Colon (tissue), 2 donors: ENCODE measurements at regions not wholly inside any gene's neighbourhood (a gene's known extent, or its start where the extent isn't known, plus 50 kb on each side); places are given as distances from the start of the nearest gene placed in this dataset.

ENCODE experiments used
- FAIRE-seq: peaks from 2 replicates; lab custom pipeline; 2012; peaks lifted over from hg19 to GRCh38; lab: Jason Lieb, UNC
- donor health status: control.
- donor health status: control.

DNA sequence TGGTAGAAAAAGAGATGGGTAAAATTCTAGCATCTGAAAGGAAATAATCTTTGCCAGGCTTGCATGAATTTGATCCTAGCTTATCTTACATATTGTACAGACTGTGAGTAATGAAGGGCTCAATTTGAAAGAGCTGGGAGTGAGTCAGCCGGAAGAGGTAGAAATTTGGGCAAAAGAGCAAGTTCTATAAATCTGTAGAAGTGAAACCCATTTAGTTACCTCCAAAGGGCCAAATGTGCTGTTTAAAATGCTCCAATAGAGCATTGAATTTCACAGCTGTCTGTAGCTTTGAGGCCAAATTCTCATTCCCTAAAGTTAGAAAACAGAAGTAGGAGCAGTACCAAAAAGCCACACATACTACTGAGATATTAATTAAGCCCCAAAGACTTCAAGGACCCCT lies 466.1 kb downstream of the BTBD3 start:
- FAIRE-seq = no peak

DNA sequence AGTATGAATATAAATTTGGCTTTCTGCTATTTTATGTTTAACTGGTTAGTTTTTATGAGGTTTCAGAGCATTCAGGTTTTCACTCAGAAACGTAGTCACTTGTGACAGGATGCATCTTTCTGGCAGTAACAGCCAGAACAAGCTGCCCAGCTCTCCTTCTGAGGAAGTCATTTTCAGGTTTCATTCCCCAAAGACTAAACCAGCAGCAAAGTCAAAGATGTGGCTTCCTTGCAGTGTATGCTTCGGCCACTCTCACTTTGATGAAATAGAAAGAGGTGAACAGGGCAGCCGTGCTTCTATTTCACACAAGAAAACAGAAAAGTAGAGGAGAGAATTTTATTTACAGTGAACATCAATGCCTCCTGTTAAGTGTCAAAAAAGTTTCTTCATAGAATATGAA lies 469.1 kb downstream of the BTBD3 start:
- FAIRE-seq = no peak

DNA sequence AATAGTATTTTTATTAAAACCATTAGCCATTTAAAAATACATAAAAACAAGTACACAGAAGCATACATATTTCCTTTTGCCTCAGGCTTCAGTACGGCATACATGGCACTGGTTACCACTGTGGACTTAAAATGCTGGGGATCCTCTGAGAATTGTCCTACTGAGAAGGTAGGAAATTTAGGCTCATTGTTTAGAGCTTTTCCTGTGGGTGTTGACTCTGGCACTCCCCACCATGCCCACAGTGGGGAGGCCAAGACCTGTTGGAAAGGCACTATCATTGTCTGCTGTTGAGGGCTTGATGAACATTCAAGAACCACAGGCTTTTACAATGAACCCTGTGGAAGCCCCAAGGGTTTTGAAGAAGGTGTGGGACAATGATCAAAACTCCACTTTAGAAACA lies 473.4 kb downstream of the BTBD3 start:
- no peak for FAIRE-seq

DNA sequence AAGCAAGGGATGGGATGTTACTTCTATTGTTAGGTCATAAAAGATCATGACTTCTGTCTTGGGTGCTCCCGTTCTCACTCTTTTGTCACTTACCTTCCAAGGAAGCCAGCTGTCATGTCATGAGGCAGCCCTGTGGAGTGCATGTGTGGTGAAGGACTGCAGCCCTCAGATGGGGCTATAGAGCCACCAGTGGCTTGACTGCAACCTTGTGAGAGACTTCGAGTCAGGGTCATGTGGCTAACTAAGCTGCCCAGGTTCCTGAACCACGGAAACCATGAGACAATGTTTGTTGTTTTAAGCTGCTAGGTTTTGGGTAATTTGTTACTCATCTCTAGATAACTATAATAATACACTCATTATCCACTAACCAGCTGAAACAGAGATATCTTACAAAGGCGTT lies 477.1 kb downstream of the BTBD3 start:
- no peak for FAIRE-seq

DNA sequence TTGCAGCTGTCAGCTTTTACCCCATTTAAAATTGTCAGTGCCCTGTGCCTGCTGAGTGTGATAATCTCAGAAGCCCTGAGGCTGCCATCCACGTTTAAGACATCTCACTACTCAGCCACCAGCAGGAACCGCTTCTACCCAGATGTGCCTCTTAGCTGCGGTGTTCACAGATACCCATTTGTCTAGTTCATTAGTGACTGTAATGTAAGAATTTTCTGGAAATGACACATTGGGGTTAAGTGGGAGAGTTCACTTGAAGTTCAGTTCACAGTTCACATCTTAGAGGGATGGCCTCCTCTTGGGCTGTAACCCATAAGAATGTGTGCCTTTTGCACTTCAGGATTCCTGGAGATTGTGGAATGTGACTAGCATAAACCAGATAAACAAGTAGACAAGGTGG lies 477.7 kb downstream of the BTBD3 start:
- no peak for FAIRE-seq

DNA sequence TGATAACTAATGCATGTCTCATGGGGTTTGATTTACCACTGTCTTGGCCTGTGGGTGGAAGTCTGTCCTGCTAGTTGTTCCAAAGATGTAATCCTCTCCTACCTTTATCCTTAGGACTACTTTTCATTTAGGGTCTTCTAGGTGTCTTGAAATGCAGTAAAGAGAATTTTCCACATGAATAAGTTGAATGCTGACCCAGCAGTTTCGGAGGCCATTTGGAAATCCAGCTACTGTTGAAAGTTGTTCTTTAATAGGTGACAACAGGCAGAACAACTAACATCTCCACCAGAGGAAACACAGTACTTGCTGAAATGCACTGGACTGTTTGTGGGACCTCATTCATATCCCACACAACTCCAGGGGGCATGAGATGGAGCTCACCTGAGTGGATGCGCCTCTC lies 478.1 kb downstream of the BTBD3 start:
- FAIRE-seq = no peak

DNA sequence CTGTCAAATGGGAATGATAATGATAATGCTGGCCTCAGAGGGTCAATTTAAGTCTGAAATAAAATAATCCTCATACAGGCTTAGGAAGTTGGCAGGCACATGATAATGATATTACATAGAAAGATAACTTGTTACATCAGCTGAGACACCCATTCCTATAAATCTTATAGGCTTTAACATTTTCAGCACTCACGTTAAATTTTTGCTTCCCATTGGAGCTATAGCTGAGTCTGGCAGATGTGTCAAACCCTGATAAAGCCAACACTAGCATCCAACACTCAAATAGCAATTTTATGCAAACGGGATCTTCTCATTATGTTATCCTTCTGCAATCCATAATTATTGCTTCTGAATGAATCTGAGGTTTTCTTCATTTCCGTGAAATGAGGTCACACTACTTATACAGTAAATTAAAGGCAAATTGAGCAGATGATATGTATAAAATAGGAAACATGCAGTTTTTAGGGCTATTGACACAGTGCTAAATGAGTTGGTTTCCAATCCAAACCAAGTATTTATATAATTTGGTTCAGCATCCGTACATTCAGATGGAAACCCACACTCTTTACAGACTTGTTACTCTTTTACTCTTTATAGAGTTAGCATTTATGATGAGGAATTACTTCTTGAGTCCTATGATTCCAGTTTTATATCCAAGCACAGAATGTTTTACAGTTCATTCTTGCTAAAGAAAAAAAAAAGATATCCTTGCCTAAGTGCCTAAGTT lies 481.6 kb downstream of the BTBD3 start:
- FAIRE-seq = no peak

DNA sequence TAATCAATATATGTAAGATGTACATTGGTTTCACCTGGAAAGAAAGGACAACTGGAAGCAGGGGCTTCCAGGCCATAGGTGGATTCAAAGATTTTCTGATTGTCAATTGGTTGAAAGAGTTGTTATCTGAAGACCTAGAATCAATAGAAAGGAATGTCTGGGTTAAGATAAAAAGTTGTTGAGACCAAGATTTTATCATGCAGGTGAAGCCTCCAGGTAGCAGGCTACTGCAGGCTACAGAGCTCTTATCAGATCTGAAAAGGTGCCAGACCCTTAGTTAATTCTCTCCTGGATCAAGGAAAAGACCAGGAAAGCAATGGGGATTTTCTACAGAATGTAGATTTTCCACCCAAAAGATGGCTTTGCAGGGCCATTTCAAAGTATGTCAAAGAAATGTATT lies 487.2 kb downstream of the BTBD3 start:
- FAIRE-seq = no peak

DNA sequence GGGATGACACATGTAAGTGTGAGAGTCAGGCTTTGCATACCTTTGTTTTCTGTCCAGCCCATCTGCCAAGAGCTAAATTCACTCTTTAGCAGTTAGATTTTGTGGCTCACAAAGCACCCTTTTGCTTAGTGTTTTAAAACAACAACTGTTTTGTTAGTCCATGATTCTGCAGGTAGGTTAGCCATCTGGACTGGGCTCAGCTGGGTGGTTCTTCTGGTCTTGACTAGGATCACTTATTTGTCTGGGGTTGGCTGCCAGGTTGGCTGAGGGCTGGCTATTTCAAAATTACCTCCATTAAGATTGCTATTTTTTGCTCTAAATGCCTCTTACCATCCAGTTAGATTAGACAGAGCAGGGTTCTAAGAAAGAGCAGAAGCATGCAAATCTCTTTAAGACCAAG lies 489.3 kb downstream of the BTBD3 start:
- no peak for FAIRE-seq

DNA sequence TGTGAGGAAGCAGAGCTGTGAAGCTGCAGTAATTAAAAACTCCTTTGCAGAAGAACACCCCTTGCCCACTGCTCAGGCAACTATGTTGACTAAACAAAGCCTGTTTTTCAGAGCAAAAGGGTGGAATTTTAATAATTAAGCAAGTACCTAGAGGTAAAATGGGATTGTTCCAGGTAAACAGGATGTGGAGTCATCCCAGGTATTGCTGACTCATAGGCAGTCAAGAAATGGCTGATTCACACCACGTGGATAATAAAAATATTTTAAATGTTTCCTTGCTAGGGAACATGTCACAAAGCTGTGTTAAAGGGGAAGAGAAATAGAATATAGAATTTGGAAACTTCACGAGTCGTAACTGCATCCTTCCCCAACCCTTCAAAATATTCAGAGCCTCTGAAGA lies 491.8 kb downstream of the BTBD3 start:
- FAIRE-seq = no peak

DNA sequence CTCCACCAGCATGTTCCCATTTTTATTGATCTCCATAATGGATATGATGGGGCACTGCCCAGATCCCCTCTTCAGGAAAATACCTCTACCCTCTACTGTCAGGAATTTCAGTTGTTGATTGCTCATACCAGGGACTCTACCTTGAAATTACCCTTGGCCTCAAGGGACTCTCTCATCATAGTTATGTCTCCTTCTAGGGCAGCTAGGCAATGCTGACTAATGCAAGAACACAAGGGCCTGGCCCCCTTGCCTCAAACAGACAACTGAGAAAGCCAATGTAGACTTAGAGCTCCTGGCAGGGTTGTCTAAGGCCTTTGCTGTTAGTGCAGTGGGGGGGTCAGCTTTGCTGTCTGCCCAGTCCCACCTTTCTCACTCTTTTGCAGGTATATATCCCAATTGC lies 493.1 kb downstream of the BTBD3 start:
- FAIRE-seq = no peak

DNA sequence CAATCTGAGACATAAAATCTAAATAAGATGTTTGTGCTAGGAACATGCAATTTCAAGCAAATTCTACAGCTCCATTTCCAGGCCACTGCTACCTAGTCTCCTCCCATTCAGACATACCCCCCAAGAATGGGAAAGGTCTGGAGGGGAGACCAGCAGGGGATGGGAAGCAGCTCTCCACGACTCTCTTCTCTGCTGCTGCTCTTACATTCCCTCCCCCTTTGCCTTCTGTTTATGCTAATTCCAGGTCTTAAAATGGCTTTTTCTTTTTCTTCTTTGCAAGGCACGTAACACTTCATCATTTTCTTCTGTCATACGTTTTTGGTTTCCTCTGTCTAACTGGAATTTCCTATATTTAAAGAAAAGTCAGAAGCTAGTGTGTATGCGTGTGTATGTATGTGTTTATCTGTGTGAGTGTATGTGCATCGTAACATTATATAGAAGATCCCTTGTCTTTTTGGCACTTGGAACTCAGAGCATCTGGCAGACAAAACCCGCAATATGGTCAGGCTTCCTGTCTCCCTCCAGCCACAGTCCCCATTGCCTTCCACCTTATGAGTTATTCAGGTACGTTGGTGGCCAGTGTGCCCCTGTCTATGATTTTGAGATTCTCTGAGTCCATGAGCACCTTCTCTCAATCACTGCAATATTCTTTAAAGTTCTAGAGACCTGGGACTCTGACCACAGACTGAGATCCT lies 493.7 kb downstream of the BTBD3 start:
- no peak for FAIRE-seq

DNA sequence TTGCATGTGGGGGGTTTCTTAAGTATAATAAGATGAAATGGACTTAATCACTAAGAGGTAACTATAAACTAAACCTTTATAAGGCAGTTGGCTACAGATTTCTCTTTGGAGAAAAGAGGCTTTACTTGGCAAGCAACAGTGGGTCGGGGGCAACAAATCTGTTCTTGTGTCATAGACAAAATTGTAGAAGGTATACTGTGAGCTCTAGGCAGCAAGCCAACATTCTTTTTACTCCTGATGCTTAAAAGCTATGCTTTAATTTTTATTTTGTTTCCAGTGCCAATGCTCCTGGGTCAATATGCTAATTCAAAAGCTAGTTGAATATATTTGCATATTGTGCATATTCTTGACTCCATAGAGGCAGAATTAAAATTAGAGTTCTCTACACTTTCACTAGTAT lies 495.4 kb downstream of the BTBD3 start:
- no peak for FAIRE-seq

DNA sequence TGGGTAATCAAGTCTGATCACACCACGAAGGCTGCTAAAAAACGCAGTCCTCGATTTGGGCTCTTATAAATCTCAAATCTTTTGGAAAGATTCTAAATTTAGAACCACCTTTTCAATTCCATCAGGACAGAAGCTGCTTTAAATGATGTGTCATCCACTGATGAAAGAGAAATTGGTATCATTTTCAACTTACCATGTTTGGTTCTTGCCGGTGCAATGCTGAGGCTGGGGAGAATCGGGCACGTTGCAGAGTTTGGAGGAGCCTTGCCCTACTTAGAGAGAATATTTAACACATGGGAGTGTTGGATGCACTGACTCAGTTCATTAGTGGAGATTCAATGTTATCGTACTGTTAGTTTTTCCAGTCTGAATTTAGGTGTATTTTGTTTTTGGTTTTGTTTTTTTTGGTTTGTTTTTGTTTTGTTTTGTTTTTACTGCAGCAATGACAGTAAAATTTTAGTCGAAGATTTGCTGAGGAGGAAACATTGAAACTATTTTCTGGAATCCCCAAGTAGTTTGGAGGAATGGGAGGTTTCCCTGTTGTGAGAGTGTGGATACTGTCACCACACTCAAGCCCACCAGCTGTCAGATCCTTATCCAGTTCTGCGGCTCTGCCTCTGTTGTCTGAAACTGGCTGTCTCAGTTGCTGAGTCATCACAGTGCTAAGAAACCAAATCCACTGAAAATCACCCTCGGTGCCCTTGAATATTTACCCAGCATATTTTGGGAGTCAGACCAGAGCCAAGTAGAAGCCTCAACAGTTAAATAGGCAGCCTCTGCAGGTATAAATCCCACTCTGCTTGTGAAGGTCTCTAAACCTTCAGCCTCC lies 497.0 kb downstream of the BTBD3 start:
- FAIRE-seq = no peak

DNA sequence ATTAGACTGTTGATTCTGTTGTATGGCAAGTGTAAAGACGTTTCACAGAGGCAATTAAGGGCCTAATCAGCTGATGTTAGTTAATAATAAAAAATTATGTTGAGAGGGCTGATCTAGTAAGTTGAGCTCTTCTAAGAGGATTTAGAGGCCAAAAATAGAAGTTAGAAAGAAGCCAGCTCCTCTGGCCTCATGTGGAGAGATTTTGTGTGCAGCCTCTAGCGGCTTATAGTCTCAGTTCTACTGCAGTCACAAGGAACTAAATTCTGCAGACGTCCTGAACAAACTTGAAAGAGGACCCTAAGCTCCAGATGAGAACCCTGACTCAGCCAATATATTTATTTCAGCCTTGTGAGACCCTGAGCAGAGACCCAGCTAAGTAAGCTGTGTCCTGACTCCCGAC lies 498.6 kb downstream of the BTBD3 start:
- no peak for FAIRE-seq

DNA sequence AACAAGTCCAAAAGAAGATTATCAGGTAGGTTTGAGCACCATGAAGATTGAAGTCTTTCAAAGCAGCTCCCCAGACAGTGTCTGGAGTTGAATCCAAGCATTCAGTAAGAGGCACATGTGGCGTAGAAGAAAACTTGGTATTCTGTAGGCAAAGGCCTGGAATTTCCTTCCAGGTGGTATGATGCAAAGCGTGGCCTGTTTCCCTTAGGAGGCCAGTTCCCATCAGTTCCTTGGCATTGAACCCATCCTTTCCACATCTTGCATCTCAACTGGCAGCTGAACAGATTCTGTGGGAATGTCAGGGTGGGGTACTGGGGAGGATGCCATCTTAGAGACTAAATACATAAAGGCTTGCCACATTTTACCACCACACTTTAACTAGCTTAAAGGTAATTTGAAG lies 516.0 kb downstream of the BTBD3 start:
- FAIRE-seq = no peak

DNA sequence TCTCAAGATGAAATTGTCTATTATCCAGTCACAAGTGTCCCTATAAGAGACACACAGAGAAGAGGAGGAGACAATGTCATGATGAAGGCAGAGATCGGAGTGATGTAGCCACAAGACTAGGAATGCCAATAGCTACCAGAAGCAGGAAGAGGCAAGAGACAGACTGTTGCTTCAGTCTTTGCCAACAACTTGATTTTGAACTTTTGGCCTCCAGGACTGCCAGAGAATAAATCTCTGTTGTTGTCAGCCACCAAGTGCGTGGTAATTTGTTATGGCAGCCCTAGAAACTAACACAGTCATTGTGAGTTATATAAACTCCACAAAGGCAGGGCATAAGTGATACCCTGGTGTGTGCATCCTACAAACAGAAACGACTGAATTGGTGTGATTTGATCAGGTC lies 517.0 kb downstream of the BTBD3 start:
- no peak for FAIRE-seq

DNA sequence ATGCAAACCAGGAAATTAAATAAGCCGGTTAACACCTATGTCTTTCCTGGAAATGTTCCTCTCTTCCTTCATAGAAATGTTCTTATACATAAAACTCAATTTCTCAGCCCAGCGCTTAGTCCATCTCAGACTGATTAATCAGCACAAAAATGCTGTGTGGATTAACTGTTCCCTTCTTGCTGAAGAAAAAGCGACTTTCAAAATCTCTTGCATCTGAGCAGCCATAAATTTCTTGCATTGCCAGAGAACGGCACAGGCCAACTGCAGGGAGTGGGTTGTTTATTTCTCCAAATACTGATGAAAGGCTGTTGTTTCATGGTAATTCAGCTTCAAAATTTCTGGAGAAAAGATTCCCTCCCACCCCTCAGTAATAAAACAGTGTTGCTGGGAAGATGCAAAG lies 517.6 kb downstream of the BTBD3 start:
- FAIRE-seq = no peak

DNA sequence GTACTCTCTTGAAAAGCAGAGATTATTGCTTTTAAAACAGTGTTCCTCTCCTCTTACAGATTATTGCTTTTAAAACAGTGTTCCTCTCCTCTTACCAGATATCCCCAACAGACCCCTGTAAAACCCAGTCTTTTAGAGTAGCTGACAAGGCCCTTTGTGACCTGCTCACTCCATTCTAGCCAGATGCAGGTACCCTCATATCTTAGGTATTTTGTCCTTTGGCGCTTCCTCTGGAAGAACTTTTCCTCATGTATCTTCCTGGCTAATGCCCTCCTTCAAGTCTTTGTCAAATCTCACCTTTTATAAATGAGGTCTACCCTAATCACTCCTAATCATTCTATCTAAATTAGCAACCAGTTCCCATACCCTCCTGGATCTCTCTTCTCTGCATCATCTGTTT lies 536.0 kb downstream of the BTBD3 start:
- FAIRE-seq = no peak

DNA sequence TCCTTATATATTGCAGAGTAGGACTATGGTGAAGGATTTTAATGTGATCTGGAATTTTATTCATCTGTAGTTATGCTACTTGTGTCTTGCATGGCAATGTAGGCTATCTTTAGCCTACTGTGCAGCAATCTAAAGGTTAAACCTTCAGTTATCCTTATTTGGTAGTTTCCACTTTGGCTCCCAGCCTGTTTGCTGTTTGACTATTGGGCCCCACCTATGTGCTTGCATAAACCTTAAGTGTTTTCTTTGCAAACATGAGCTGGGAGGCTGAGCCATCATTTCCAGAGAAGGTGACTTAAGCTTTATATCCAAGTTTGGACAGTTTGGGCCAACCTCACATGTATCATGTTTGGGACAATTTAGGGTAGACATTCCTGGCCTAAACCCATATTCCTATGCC lies 537.5 kb downstream of the BTBD3 start:
- no peak for FAIRE-seq

DNA sequence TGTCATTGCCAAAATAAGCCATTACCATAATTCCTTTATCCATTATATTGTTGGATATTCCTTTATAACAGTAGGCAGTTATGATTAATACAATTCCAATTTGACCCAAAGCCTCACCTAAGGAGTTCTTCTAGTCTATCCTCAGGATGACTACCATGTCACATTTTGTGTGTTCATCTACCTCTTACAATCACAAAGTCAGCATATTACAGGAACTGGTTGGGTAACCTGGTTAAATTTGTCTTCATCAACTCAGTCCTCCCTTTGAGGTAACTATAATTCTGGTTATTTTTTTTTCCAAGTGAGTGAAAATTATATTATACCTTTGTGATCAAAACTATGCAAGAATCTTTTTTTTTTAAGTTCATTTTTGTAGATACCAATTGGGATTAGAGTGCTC lies 540.5 kb downstream of the BTBD3 start:
- FAIRE-seq = no peak

DNA sequence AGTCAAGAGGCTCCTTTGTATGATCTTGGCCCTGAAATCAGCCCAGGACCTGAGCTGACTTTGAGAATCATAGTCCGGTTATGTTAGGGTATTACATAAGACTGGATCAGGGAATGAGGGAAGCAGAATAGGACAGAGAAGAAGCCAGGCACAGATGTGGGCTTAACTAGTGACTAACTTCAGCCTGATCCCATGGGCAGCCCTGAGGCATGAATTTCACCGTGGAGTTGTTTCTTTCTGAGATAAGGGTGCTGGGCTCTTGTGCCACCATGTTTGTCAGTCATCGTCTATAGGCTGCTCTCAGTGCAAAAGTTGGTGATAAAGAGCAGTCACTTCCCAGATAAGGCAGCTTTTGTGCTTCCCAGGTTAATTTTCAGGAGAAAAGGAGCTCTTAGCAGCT lies 544.7 kb upstream of the SPTLC3 start:
- no peak for FAIRE-seq

DNA sequence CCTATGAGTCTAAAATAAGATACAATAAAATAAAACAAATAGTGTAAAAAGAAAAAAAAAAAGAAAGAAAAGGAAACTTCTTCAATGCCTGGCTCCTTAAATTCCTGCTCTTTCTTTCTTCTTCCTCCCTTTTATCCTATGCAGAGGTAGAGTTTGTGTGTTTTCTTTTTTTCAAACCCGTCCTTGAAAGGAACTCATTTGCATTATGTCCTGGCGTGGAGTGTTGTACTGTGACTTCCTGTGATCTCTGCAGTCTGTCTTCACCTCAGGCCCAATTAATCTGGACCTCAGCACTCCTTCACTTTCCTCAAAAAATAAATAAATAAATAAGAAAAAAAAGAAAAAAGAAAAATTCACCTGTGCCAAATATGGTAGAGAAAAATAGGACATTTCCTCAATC lies 541.9 kb upstream of the SPTLC3 start:
- FAIRE-seq = no peak
